HG03442 (cell line): ENCODE measurements at regions not wholly inside any gene's neighbourhood (a gene's known extent, or its start where the extent isn't known, plus 50 kb on each side); places are given as distances from the start of the nearest gene placed in this dataset.

Experiments
- ATAC-seq: cut with Tn5 transposase; IDR thresholded peaks from one replicate; pipeline ENCODE4 v1.9.1; 2021; ENCODE audit warnings: mild to moderate bottlenecking, moderate library complexity; ENCODE audit not compliant: unreplicated experiment

DNA sequence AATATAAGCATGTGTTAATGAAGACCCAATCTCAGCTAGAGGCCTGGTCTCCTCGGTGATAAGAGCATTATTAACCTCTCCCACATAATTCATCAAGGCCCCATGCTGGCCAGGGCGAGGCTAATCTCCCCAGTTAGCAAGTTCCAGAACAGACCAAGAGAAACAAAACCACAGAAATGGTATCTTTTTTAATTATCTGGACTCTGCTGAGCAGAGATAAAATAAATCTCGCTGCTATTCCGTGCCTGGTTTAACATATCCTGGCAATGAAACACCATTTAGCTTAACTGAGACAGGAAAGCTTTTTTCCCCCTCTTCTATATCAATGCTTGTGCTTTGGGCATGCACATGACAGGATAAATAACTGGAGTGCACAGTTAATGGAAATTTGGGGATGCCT is 72.5 kb upstream of the ARHGEF3 start:
- ATAC-seq: no peak

DNA sequence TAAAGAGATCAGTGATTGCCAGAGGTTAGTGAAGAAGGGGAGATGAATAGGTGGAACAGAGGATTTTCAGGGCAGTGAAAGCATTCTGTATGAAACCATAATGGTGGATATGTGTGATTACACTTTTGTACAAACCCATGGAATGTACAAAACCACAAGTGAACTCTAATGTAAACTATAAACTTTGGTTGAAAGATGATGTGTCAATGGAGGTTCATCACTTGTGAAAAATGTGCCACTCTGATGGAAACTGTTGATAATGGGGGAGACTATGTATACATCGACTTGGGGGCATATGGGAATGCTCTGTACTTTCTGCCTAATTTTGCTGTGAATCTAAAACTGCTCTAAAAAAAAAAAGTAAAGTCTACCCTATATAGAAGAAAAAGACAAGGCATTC is 68.7 kb upstream of the ARHGEF3 start:
- no peak for ATAC-seq

DNA sequence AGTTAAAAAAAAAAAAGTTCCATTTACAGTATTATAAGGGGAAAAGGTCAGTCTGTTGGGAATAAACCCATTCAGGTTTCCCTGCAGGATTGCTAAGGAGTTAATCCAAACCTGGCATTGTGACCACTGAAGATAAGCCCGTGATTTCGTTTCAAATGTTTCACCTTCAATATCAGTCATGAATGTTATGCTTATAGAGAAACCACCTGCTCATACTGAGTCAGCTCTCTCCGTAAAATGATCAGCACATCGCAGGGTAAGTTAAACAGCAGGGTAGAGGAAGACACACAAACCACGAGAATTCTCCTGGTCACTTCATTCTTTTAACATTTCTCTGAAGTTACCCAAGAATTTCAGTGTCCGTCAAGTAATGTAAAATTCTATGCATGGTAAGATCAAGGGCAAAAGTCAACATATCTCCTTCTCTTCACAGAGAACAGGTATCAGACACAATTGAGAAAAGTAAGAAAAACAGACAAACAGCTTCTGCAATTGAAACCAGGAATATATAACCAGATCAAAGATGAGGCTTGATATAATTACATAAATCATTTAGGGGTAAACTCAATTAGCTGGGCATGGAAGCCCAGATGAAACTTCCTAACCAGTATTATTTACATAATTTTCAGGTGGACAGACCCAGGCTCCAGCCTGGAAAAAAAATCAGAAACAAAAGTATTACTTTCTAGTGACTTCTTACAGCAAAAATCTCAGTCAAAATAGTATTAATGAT is 67.6 kb upstream of the ARHGEF3 start:
- no peak for ATAC-seq

DNA sequence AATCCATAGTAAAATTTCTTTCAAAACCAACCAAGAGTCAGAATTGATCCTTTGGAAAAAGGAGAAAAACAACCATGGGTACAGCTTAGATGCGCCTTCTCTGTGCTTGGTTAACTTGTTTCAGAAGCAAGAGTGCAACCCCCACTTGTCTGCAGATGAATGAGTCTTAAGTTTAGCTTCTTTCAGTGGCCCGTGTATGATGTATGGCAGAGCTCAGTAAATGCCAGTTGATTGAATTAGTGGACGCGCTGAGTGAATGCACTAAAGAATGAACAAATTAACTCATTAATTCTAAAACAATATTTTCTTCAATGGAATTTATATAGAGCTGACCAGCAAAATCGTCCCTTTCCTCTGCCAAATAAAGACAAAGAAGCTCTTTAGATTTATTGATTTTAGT is 67.0 kb upstream of the ARHGEF3 start:
- ATAC-seq: no peak

DNA sequence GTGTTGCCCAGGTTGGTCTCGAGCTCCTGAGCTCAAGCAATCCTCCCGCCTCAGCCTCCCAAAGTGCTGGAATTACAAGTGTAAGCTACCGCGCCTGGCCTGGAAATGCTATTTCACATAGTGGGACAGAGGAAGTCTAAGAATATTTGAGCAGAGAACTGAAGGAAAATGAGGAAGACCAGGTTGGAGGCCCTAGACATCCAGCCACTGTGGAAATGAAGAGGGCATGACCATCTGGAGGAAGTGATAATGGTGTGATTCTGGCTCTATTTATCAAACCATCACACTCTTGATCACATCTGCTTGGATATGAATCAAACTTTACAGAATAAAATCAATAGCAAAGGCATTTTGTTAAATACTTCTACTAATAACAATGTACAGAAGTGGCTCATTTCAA is 65.9 kb upstream of the ARHGEF3 start:
- ATAC-seq: no peak

DNA sequence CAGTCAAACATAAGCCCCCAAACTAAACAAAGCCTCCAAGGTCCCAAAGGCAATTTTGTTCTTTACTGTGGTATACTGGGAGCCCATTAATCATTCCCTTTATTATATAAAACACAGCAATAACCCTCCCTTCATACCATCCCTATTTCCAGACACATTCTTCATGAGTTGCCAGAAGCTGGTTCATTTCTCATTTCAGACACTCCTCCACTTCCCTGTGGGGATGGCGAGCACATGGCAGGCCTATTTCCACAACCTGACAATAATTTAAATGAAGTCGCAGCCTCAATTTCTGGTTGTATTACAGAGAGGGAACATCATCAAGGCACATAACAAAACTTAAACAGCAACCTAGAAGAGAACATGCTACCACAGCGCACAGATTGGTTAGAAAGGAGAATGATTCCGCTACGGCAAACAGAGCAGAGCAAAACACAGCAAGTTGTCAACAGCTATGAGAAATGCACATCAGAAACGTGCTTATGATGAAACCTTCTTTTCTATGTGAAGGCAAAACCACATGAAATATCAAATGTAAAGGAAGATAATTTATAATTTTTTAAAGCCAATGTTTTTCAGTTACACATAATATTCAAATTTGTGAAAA is 63.3 kb upstream of the ARHGEF3 start:
- no peak for ATAC-seq

DNA sequence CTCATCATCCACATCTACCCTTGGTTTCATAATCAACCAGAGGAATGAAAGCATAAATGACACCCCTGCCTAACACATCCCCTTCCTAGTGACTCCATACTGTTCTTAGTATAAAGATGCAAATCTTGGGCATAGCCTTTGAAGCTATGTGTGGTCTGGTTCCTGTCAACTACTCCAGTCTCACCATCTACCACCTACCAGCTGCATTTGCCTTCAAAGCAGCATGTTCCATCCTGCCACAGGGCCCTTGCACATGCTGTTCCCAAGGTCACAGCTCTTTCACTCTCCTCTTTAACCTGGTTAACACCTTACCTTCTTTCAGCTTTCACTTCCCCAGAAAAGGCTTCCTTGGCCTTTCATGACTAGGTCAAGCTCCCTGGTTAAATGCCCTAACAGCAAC is 62.3 kb upstream of the ARHGEF3 start:
- no peak for ATAC-seq

DNA sequence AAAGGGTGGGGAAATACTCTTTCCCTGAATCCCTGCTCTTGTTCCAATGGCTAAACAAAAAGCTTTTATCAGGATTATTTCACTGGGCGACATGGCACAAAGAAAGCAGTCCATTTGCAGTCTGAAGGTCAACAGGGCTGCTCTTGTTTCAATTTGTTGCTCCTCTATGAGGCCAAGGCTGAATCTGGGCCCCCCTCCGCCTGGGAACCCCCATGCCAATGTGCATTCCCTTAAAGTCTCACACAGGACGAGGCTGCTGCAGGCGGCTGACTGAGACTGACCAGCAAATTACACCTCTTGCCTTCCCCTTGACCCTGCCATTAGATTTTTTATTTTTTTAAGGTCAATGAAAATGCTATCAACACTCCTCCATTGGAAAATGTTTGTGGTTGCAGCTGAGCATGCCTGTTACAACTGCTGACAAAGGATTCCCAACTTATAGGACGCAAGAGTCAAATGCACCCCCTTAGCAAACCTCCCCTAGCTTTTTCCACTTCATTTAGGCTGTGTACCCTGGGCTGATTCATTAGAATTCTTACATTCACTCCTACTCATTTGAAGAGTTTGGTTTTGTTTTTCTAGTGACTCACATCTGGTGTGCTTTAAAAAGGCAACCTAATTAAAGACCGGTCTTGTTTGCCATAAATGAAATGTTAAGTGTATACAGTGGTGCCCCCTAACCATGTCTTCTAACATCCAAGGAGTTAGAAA is 60.8 kb upstream of the ARHGEF3 start:
- no peak for ATAC-seq

DNA sequence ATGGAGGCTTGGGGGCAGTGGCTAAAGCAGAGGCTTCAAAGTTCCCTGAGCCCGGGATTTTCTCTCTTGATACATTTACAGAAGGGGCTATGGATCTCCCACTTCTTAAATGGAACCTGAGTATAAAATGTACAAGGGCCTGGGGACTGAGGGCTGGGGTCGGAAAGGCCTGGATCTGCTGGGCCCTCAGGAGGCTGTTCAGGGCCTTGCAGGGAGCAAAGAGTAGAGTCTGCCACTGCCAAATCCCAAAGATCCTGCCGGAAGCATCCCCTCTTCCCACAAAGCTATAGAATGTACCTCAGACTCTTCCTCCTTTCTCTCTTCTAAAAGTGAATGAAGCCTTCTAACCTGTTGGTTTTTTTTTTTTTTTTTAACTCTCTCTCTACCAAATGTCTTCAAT is 59.8 kb upstream of the ARHGEF3 start:
- no peak for ATAC-seq

DNA sequence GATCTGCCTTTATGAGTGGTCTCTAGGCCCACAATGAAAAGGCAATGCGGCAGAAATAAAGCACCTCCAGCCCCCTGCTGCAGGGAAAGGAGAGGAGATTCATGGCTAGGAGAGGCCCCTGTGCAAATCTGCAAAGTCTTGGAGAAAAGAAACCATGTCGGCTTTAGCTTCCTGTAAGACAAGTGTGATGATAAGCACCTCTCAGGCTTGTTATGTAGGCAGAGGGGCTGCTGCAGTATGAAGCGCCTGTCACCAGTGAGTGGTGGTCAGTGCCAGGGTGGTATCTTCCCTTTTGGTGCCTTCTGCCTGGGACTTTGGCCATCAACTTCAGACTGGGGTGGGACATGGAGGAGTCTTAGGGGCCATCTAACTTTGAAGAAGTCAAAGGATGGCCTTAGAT is 59.2 kb upstream of the ARHGEF3 start:
- no peak for ATAC-seq

DNA sequence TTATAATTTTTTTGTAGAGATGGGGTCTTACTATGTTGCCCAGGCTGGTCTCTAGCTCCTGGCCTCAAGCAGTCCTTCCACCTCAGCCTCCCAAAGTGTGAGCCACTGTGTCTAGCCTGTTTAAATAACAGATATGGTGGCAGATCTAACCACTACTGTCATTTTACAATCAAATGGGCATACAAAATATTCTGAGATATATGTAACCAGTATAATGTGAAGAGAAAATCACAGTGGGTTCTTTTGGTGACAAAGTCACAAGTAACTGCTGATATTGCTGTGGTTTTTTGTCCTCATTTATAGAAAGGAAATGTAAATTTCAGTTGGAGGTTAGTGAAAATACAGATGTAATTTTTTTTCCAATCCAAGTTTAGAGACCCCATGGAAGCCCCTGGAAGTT is 58.6 kb upstream of the ARHGEF3 start:
- ATAC-seq: no peak

DNA sequence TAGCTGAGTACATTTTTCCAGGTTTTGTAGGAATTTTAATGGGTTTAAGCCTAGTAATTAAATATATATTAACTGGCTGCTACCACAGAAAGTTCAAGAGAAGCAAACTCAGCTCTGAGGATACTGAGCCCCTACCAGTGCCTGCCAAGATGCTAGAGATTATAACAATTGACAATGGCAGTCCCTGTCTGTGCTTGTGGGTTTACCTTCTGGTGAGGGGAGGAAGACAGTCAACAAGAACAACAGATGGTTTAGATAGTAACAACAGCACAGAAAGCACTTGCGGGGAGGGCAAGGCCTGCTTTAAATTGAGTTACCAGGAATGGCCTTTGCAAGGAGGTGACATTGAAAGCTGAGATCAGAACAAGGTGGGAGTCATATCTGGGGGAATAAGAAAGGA is 56.6 kb upstream of the ARHGEF3 start:
- ATAC-seq: no peak

DNA sequence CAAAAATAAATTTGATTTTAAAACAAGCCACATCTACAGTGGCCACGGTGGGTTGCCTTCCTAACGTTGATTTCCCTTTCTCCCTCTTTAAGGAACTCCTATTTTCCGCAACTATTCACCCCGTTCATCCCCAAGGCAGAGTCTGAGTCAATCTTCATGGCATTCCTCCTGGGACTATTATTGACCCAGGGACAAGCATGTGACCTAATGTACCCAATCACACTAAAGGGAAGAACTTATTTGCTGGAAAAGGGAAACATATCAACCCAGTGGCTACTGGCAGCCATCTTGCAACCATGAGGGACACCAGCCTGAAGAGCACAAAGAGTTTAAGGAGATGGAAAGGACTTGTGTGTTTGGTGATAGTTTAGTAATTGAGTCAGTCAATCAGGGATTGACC is 55.4 kb upstream of the ARHGEF3 start:
- no peak for ATAC-seq

DNA sequence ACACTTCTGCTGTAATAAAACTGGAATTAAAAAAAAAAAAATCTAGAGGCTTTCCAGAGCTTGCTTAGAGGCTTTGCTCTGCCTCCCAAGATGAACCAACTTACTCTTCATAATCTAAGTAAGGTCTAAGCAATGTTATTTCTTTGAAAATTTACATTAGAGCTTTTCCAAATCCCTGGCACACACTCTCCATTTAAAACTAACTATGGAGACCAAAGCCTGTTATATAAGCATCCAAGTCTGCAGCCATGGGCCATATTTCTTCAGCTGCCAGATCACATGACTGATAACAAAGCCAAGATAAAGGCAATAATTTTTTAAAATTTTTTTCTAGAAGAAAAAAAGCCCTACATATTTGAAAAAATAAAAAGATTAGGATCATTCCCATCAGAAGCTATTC is 55.0 kb upstream of the ARHGEF3 start:
- ATAC-seq: no peak

DNA sequence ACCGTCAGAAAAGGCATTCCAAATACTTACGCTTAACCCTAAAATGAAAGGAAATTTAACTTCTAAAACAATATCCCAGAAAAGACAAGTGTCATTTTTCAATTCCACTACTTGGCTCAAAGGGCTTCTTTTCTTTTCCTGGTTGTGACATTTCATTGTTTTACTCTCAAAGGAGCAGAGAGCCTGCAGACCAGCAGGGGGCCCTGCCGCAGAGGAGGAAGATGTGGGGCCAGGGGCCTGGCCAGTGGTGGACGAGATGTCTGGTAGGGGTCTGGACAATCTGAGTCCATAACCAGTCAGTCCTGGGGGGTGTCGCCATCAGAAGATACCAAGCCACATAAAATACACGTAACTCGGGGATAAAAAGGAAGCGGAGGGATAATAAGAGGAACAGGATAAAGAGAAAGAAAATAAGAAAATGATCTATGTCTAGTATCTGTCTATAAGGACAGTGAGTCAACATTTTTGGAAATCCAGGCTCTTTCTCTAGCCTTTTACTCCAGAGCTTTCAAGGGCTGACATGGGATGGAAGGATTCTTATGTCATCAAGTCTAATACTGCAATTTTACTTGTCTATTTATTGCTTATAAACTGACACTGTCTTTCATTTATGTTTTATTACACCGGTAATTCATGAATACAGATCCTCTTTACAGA is 54.2 kb upstream of the ARHGEF3 start:
- no peak for ATAC-seq

DNA sequence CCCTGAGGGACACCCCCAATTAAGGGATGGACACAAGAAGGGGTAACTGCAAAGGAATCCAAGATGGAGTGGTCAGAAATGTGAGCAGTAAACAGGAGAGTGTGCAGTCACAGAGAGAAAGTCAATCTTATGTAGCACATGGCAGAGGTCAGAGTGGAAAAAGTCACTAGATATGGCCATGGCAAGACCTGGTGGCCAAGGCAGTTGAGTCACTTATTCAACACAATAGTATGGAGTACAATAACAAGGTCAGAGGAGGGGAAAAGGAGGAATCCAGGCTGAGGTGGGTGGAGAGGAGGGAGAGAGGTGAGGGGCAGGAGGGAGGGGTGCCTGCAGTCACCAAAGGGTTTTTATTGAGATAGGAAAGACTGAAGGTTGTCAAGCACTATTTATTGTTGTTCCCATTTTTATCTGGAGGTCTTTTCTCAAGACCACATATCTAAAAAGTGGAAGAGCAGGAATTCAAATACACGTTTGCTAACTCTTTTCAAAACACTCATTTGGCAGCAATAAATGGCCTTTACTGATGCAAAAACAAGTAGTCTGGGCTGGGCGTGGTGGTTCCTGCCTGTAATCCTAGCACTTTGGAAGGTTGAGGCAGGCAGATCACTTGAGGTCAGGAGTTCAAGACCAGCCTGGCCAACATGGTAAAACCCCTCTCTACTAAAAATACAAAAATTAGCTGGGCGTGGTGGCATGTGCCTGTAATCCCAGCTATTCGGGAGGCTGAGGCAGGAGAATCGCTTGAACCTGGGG is 53.3 kb upstream of the ARHGEF3 start:
- no peak for ATAC-seq

DNA sequence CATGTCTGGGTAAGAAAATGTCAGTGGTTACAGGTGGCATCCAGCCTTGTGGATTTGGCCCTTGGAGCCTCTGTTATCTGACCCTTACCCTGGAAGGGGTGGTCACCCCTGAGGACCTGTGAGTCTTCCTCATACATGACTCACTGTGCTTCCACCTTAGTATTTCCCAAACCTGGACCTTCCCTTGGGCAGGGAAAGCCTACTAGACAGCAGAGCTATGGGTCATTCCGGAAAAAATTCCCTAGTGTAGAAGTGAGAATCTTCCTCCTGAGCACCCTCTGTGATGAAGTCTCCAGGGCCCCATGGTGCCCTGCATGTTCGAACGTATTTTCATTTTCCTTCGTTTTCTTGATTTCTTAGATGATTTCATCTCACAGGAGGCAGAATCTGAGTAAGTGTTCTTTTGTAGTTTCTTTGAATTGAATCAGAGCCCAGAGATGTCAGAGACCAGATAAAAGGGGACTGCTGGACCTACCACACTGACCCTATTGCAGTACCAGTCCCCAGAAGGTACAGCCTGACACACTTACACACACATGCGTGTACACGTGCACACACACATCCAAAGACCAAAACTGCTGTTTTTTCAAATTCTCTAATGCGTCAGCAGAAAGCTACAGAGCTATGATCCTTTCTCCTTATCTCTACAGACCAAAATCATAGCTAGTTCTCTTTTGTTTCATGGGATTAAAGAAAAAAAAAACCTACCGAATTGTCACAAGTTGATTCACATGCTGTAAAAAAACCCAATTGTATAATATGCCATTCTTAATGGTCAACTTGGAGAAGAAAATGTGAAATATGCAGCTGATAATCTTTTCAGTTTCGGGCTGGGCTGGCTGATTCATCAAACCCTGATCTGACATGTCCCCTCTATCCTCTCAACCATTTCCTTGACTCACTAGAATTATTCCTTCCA is 50.5 kb upstream of the ARHGEF3 start:
- ATAC-seq: no peak
